NCI-H187 treated with DMSO at 0.1 percent for 48 hours (cell line): ENCODE measurements at regions not wholly inside any gene's neighbourhood (a gene's known extent, or its start where the extent isn't known, plus 50 kb on each side); places are given as distances from the start of the nearest gene placed in this dataset.

ENCODE experiments used
- DNase-seq: peaks from one replicate; lab custom pipeline; 2025; lab: John Stamatoyannopoulos, UW

DNA sequence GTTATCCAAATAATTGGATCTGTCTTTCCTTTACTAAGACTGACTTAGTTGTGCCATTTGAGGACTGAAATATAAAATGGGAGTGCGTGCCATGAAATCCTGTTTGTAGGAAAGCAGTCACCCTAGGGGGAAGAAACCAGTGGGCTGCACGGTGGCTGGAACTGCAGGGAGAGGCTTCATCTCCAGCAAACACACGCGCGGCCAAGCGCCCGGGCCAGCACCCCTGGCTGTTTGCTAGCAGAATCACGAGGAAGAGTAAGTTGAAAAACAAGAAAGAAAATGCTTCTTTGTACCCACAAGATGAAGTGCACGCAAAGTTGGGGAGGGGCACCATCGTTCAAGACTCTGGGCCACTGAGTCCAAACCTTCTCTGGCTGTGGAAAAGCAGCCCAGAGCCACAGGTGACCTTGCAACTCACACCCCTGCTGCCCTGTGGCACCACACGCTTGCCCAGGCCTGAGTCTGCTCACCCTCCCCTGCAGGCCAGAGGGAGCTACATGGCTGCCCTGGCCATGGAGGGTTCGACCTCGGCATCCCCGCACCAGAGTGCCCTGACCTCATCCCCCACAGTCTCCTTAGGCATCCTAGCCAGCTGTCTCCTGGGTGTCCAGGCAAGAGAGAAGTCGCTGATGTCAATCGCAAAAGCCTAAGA is 55.2 kb downstream of the IRX2 start:
- no peak for DNase-seq

DNA sequence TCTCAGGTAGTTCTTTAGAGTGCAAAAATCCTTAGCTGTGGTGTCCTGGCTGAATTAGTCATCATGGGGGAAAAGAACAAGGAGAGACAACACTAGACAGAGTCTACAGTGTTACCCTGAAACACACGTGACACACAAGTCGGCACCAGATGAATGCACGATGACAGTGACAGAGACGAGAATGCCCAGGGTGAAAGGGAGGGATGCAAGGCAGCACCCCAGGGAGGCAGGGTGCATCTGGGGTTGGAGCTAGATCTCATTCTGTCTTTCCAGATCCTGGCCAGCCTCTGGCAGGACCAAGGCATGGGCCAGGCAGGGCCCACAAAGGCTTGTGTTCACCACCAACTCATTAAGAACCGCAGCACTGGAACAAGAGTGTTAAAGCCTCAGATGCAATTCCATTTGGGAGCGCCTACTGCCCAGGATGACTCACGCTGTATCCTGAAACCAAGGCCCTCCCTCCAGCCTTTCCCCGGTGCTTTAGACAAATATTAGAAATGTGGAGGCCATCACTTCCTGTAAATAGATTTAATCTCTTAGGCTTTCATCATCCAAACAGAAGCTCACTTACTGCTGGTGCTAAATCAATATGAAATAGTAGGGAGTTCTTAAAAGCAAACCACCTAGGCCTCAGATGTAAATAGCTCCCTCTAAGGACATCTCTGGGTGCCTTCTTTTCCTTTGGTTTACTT is 56.1 kb downstream of the IRX2 start:
- DNase-seq, result no peak

DNA sequence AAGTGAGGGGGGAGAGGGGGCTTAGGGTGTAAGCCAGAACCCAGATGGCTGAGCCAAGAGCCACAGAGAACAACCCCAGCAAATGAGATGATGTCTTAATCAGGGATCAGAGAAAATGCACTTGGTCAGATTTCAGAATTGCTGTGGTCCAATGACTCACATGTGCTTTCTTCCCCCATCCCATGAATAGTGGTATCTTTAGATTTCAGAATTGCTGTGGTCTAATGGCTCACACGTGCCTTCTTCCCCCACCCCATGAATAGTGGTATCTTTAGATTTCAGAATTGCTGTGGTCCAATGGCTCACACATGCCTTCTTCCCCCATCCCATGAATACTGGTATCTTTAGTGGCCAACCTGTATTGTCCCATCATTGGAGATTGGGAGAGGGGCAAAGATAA is 59.9 kb downstream of the IRX2 start:
- no peak for DNase-seq

DNA sequence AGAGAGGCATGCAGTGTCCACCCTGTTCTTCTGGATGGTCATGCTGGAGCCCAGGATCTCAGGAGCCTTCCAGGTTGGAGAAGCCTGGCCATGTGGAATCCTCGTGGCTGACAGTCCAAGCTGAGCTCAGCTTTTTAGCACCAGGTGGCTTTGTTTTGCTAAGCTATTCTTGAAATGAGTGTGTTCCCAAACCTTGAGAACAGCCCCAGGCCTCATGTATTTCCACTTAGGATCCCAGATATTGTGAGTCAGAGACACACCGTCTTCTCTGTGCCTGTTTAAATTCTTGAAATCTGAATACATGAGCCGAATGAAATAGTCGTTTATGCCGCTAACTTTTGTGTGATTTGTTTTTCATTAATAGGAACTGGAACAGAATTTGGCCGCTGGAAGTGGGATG is 61.2 kb downstream of the IRX2 start:
- DNase-seq, result no peak

DNA sequence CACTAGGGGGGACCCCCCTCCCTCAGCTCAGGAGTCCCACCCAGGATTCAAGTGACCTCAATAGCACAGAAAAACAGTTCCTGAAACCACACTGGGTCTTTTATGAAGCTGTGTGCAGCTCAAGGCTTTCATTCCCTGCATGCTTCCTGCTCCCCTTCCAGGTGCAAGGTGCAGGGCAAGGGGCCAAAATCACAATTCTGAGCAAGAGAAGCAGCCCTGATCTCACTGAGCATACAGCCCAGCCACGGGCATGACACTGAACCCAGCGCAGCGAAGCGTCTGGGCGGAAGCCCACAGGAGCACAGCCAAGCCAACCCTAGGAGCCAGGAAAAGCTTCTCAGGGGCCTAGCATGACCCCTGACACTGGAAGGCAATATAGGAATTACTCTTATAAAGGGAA is 62.9 kb downstream of the IRX2 start:
- no peak for DNase-seq

DNA sequence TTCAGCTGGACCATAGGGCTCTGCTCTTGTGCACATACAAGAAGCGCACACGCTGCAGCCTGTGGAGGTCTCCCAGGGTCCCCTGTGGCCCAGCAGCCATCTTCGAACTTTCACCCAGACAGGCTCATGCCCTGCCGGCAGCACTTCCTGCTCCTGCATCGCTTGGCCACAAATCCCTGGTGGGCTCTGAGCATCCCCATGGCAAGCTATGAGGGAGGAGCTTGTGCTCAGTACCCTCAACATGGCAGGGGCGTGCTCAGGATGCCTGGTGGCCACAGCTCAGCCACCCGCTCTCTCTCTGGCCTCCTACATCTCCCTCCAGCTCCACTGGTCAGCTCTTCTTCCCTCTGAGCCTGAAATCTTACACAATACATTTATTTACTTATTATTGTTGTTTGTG is 63.7 kb downstream of the IRX2 start:
- no peak for DNase-seq

DNA sequence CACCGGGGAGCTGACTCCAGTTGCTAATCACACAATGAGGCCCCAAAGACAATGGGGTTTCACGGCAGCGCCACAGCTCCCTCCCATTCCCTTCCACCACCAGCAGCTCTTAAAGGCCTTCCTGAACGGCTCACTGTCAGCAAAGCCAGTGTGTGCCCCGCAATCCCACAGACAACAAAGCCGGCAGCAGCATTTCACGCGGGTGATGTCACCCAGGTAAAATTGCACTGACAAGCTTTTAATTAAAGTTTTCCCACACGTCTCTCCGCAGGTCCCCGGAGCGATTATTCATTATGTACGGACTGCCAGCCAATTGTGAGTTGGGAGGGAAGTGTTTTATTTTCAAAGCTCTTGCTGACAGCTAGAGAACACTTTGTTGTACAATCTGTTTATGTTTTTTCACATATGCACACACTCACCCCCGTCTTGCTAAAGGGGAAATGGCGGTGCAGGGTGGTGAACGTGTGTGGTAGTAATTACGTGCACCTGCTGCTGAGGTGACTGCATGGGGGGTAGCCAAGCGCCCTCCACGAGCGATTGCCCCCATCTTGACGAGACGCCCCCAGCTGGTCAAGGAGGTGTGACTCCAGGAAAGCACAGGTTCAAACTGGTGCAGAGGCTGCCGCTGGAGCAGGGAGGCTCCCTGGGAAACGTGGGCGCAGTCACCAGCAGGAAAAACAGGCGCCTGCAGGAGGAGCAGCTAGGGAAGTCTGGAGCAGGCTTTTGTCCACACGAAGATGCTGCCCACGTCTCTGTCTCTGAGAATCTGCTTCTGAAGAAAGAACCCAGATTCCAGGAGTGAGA is 65.0 kb downstream of the IRX2 start:
- no peak for DNase-seq

DNA sequence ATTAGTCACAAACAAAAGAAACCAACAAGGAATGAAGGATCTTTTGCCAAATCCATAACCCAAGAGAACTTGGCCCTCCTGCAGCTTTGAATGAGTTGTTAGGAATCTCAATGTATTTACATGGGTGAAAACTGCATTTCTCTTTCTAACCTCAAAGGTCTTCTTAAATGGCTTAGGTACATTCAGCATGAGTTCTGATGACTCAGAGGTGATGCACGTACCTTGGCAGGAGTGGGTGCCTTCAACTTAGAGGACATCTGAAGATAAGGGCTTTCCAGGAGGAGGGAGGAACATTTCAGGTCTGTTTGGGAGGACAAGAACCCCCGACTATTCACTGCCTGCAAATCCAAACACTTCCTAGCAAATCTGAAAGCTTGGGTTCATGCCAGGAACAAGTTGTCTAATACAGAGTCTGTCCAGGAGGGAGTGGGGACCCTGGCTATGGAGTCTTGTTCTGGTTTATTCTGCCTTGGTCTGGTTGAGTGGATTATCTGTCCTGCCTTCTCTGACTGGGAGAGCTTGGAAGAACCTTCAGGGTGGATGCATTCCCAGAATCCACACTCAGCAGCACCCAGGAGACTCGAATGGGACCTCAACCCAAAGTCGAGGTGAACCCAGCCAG is 65.7 kb downstream of the IRX2 start:
- DNase-seq, result no peak

DNA sequence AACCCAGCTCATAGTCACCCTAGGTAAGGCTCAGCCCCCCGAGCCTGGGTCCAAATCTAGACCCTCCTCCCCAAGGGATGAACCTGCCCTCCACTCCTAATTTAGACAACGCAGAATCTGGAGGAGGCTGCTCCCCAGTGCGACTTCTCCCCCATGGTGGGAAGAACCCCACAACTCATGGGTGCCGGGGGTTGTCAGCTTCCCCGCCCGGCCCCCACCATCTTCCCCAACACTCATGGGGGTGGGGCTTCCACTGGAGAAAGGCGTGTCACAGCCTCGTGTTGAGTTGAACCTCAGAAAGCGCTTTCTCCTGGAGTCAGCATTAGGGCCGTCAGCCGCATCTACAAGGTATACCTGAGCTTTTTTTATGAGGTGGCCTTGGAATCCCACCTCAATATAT is 66.9 kb downstream of the IRX2 start:
- DNase-seq, result no peak

DNA sequence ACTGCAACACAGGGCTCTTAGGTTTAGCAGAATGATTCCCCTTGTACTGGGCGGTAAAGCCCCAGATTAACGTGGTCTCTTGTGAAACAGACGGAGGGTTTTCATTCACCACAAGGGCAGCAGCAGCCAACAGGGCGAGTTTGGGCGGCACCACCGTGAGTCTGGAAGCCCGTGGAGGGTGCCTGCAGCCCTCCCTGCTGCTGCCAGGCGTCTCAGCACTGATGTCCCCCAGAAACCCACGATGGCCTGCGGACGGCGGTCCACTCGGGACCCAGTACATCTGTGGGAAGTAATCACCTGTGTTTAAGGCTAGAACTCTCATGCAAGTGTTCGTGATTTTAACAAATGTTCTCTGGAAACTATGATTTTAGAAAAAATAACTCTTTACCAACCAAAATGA is 67.8 kb downstream of the IRX2 start:
- DNase-seq, result no peak

DNA sequence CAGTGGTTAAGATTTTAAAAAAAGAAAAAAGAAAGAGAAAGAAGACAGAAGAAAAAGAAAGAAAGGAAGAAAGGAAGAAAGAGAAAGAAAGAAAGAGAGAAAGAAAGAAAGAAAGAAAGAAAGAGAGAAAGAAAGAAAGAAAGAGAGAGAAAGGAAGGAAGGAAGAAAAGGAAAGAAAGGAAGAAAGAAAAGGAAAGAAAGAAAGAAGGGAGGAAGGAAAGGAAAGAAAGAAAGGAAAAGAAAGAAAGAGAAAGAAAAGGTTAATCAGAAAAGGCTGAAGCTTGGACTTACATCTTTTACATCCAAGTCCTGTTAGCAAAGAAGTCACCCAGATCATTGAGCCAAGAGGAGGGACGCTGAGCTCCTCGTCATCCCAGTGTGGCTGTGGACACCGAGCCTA is 70.0 kb downstream of the IRX2 start:
- DNase-seq, result no peak

DNA sequence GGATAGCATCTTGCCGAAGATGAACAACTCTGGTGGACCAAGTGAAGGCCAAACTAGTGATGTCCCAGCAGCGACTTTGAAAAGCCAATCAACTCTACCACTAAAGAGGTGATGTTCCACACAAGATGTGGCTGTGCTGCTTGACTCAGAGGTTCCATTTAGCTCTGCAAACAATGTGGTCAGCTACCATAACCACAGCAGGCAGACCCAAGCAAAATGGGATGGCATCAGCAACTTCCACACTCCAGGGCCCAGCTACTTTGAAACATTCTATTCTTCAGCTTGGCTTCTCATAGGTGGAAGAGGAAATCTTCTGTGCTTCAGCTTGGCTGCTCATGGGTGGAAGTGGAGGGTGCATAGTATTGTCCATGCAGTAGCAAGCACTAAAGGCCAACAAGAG is 70.5 kb downstream of the IRX2 start:
- DNase-seq, result no peak

DNA sequence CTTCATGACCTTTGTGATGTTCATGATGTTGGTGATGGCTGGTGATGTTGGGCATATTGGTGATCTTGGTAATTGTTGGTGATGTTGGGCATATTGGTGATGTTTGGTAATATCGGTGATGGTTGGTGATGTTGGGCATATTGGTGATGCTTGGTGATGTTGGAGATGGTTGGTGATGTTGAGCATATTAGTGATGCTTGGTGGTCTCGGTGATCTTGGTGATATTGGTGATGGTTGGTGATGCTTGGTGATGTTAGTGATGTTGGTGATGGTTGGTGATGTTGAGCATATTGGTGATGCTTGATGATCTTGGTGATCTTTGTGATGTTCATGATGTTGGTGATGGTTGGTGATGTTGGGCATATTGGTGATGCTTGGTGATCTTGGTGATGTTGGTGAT is 73.8 kb downstream of the IRX2 start:
- DNase-seq, result no peak

DNA sequence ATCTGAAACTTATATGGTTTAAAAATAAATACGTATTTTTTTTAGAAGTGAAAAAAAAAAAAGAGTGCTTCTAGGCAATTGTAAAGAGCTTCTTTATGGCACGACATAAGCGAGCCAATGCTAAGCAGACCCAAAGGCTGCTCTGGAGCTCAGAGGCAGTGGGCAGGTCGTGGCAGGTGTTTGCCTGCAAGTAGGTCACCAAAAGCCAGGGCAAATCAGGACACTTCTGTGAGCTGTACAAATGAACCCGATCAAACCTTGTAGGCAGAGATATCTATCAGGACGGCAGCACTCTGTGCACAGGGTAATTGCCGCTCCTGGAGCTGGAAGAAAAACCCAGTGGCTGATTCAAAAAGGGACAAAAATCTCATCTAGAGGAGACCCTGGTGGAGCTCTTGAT is 75.9 kb downstream of the IRX2 start:
- DNase-seq, result peak; percentile 79

DNA sequence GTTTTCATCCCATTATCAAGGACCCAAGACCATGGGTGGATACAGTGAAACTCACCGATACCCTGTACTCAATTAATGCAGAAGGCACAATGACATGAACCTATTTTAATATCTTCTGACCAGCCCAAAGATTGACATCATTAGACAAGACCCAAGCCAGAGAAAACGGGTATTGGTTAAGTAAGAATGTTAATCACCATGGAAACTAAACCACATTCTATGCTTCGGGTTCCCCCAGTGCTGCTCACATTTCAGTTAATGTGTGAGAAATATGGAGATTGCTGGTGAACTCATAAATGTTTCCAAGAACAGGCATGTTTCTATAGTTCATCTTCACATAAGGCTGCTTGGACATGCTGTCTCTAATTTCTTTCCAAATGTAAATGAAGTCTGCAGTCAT is 77.0 kb downstream of the IRX2 start:
- no peak for DNase-seq

DNA sequence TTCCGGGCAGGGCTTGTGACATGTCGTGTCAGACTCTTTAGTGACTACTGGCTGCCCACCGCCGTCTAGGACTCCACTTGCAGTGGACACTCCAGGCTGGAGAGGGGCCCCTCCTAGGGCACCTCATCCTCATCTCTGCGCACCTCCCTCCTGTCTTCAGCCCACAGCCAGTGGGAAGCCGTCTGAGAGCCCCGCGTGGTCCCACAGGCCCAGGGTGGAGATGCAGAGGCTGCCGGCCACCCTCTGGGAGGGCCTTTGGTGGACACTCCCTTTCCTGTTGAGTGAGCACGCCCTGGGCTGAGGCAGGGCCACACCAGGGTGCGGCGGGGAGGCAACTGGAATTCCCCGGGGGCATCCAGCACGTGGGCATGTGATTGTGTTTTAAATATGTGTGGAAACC is 80.5 kb downstream of the IRX2 start:
- no peak for DNase-seq

DNA sequence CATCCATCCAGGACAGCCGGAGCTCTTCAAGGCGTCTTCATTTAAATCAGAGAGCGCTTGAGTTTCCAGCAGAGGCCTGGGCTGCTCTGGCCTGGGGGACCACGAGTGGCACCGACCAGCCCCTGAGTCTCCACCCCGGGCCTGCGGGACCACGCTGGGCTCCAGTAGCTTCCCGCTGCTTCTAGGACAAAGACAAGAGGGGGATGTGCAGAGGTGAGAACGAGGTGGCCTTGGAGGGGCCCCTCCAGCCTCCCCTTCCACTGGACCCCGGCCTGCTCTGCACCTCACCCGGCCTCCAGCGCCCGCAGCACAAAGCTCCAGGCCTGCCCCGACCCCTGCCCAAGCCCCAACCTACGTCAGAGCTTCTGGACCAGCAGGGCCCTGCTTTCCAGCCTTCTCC is 81.6 kb downstream of the IRX2 start:
- DNase-seq, result no peak

DNA sequence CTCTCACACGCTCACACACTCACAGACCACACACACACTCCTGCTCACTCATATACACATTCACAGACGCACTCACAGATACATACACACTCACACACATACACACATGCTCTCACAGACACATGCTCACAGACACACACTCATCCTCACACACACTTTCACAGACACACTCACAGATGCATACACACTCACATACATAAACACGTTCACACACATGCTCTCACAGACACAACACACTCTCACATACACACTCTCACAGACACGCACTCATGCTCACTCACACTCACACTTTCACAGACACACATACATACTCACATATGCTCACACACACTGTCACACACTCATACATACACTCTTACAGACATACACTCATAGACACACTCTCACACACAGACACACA is 82.2 kb downstream of the IRX2 start:
- DNase-seq, result no peak

DNA sequence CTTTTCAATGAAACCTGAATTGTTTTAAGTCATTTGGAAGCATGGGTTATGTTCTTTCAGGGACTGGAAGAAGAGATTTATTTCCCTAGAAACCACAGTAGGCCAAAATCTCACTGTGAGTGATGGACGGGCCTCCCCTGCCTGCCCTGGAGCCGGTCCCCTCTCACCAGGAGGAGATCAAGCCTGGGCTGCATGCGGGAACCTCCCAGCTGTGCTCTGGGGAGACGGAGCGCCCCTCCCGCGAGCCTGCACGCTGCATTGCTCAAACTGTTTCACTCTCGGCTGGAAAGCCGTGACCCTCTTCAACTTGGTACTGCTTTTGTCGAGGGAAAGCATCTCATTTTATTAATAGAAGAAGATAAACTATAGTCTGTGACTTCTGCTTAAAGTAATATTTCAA is 85.4 kb downstream of the IRX2 start:
- DNase-seq, result no peak

DNA sequence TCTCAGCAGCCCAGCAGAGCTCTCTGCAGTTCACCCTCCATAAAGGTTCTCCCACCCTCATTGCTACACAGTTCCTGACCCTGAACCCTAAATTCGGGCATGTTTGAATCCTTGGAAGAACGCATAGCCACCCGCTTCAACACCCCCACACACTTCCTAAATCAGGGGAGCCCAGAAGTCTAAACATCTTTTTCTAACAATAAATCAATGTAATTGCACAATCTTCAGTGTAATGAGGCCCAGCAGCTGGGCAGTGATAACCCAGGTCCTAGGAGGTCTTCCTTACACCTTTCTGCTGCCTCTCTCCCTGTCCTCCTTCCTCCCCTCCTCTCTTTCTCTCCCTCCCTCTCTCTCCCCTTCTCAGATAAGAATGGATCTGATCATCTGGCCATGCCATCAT is 88.0 kb downstream of the IRX2 start:
- no peak for DNase-seq

DNA sequence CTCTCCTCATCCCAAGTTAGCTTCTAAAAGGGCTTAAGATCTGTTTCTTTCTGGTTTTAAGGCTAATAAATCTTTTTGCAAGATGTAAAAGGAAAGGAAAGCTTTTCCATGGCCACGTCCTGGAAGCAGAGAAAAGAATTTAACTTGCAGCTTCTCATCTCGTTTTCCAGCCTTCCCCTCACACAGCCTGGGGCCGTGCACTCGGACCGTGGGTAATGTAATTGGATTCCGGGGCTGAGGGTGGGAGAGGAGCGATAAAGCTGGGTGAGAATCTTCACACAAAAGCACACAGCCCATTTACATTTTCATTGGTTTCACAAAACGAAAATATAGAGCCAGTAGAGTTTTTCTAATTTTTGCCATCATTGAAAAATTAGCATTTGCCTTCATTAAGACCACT is 91.2 kb downstream of the IRX2 start:
- DNase-seq, result no peak

DNA sequence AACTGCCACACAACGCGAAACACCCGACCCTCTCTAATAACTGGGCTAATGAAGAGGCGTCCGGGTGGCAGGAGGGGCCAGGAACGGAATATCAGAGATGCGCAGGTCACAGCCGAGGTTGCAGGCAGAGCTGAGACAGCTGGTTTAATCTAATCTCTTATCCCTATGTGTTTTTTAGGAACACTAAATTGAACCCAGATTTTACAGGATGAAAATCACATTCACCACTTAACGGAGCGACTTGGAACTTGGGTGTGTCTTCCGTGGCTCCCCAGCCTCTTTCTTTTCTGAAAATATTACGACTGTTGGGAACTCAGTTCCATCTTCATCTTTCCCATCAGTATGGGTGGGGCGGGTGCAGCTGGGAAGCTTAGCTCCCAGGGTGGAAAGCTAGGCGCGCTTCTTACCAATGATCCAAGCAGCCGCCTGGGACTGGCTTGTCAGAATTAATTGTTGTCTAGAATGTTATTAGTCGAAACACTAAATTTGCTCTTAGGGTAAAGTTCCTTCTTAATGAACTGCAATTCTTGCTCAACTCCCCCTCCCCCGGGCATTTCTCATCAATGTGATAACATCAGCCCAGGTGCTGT is 92.5 kb downstream of the IRX2 start:
- no peak for DNase-seq

DNA sequence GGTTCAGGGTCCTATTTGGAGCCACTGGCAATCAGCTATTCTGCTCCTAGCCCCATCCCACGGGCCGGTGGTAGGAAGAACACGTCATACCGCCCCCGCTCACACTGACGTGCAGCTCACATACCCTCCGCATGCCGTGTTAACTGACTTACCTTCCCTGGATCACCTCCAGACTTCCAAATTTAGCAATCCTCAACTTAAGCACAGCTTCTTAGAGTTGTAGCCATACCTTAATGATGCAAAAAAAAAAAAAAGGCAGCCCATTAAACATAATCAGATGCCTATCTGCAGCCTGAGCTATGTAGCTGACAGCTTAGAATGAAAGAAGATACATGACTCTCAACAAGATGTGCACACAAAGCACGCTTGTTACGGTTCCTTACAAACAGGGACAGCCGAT is 93.0 kb downstream of the IRX2 start:
- DNase-seq, result no peak
